ENCODE measurements at regions not wholly inside any gene's neighbourhood (a gene's known extent, or its start where the extent isn't known, plus 50 kb on each side); places are given as distances from the start of the nearest gene placed in this dataset.

GRCh38 chr2:216925636-216926366, 65.9 kb upstream of the TNP1 start:
- no peak for TF ChIP-seq CTCF (conservative IDR thresholded peaks at IDR 0.05; ENCODE audit: low read depth, low read length)
- no peak for TF ChIP-seq EZH2 (IDR thresholded peaks at IDR 0.05; ENCODE audit: borderline replicate concordance, low read depth, low read length, poor library complexity, severe bottlenecking)
